Breast epithelium (tissue), 4 donors: ENCODE measurements at regions not wholly inside any gene's neighbourhood (a gene's known extent, or its start where the extent isn't known, plus 50 kb on each side); places are given as distances from the start of the nearest gene placed in this dataset.

Source experiments
- DNase-seq, 2 donors: peaks; one replicate each; pipeline ENCODE4 v3.0.0-alpha.2; 2019; ENCODE audit warnings: low spot score in 2 of 2
- H3K27ac ChIP-seq, 2 donors: fragments of 200-600 bp; sonication (generic) in 1 of 2; one replicate each; pipeline ENCODE4 v1.5.1; 2016 to 2019; ENCODE audit warnings: mild to moderate bottlenecking in 1 of 2
- H3K27me3 ChIP-seq, 2 donors: fragments of 200-600 bp; sonication (generic) in 1 of 2; one replicate each; pipeline versions ENCODE4 v1.5.1 to v1.6.0; 2017 to 2019; ENCODE audit warnings: control low read depth in 1 of 2, mild to moderate bottlenecking in 1 of 2
- H3K36me3 ChIP-seq: fragments of 200-600 bp; one replicate; pipeline ENCODE4 v1.5.1; 2019
- H3K4me1 ChIP-seq, 2 donors: fragments of 200-600 bp; sonication (generic); one replicate each; pipeline ENCODE4 v1.5.1; 2016 to 2019; ENCODE audit warnings: control low read depth in 1 of 2
- H3K4me3 ChIP-seq, 3 donors: fragments of 200-600 bp; sonication (generic); 1 replicate in 2 of 3; 2 replicates in 1 of 3; pipeline ENCODE4 v1.5.1; 2016 to 2019; ENCODE audit warnings: mild to moderate bottlenecking in 3 of 3, moderate library complexity in 2 of 3
- H3K9me3 ChIP-seq, 2 donors: fragments of 200-600 bp; sonication (generic) in 1 of 2; one replicate each; pipeline ENCODE4 v1.5.1; 2016 to 2019; ENCODE audit warnings: control low read depth in 1 of 2
- CTCF ChIP-seq, 3 donors: fragments of 450-650 bp; IDR thresholded peaks; one replicate each; pipeline ENCODE4 v1.5.1; 2016 to 2017; ENCODE audit warnings: antibody characterized with exemption in 3 of 3, mild to moderate bottlenecking in 3 of 3, moderate library complexity in 3 of 3
- POLR2A ChIP-seq: fragments of 450-650 bp; IDR thresholded peaks from one replicate; pipeline ENCODE4 v1.6.1; 2016; ENCODE audit warnings: antibody characterized with exemption, mild to moderate bottlenecking, moderate library complexity
- POLR2AphosphoS5 ChIP-seq, 3 donors: sonication (generic); formaldehyde crosslinking; IDR thresholded peaks; one replicate each; pipeline ENCODE4 v1.6.1; 2017; ENCODE audit warnings: antibody characterized with exemption in 3 of 3
- intact Hi-C: fragments of 100-400 bp; cut with DNase I; formaldehyde crosslinking; loops from one replicate; pipeline ENCODE4 v1.15.1; 2023; ENCODE audit warnings: low total_unique reads

- intact Hi-C loops: no loop called here
- no peak for DNase-seq
- no peaks in the 10 kb centered on the region for H3K4me1 ChIP-seq
- TF ChIP-seq POLR2AphosphoS5 (IDR thresholded peaks at IDR 0.05) (no peak), POLR2A (no peak), CTCF (IDR thresholded peaks at IDR 0.05) (no peak)
- no peak overlapping the region for H3K4me3 ChIP-seq
- H3K27me3 ChIP-seq: no peaks in the 10 kb centered on the region
- no peaks in the 10 kb centered on the region for H3K36me3 ChIP-seq
- no peaks in the 10 kb centered on the region for H3K9me3 ChIP-seq
- H3K27ac ChIP-seq: no peak overlapping the region
These were observed 1037.4 kb upstream of the TMPRSS15 start for GRCh38 chr21:19440792-19441655.

- intact Hi-C loops: no loop called here
- no peaks in the 10 kb centered on the region for H3K27me3 ChIP-seq
- no peak overlapping the region for H3K4me3 ChIP-seq
- TF ChIP-seq POLR2A: no peak
- no peak for TF ChIP-seq CTCF (IDR thresholded peaks at IDR 0.05)
- TF ChIP-seq POLR2AphosphoS5 (IDR thresholded peaks at IDR 0.05): no peak
- H3K9me3 ChIP-seq: no peaks in the 10 kb centered on the region
- H3K4me1 ChIP-seq: no peaks in the 10 kb centered on the region
- DNase-seq: no peak
- H3K36me3 ChIP-seq: no peaks in the 10 kb centered on the region
- no peak overlapping the region for H3K27ac ChIP-seq
These were observed 1054.7 kb upstream of the TMPRSS15 start for GRCh38 chr21:19458295-19458694.

GRCh38 chr21:19461481-19462205 is 1058.1 kb upstream of the TMPRSS15 start:
- TF ChIP-seq CTCF (IDR thresholded peaks at IDR 0.05) (no peak), POLR2AphosphoS5 (IDR thresholded peaks at IDR 0.05) (no peak), POLR2A (no peak)
- Histone ChIP-seq H3K27ac (no peak overlapping the region), H3K4me3 (no peak overlapping the region), H3K9me3 (no peaks in the 10 kb centered on the region), H3K27me3 (no peaks in the 10 kb centered on the region), H3K36me3 (no peaks in the 10 kb centered on the region), H3K4me1 (no peaks in the 10 kb centered on the region)
- intact Hi-C loops: no loop called here
- DNase-seq: no peak

GRCh38 chr21:19463966-19464365 is 1060.4 kb upstream of the TMPRSS15 start:
- Histone ChIP-seq H3K4me3 (no peak overlapping the region), H3K9me3 (no peaks in the 10 kb centered on the region), H3K4me1 (no peaks in the 10 kb centered on the region), H3K36me3 (no peaks in the 10 kb centered on the region), H3K27ac (no peak overlapping the region), H3K27me3 (no peaks in the 10 kb centered on the region)
- TF ChIP-seq POLR2A (no peak), CTCF (IDR thresholded peaks at IDR 0.05) (no peak), POLR2AphosphoS5 (IDR thresholded peaks at IDR 0.05) (no peak)
- intact Hi-C loops: no loop called here
- no peak for DNase-seq
